CD4-positive, alpha-beta T cell treated with Interferon gamma for 1 hour (primary cell): ENCODE measurements at regions not wholly inside any gene's neighbourhood (a gene's known extent, or its start where the extent isn't known, plus 50 kb on each side); places are given as distances from the start of the nearest gene placed in this dataset.

Experiments
- DNase-seq: peaks from one replicate; pipeline ENCODE4 v3.0.0-alpha.2; 2020

GRCh38 chr2:120555092-120555491 lies 180.6 kb upstream of the GLI2 start:
- no peak for DNase-seq

GRCh38 chr2:120556911-120557310 lies 178.8 kb upstream of the GLI2 start:
- DNase-seq: no peak

DNA sequence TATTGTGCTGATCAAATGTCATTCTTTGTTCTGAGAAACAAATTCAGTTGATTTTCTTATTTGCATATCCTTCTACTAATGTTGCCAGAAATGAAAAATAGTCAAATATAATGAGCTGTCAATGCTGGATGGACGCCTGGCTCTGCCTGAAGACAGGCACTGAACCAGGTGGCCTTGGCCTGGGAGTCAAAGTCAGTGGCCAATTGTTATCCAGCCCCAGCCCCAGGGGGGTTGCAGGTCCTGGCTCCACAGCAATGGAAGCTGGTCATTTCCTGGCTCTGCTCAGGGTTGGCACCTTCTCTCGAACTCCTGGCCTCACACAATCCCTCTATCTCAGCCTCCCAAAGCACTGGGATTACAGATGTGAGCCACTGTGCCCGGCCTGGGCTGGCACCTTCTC lies 176.8 kb upstream of the GLI2 start:
- no peak for DNase-seq

- DNase-seq: no peak
Observed at GRCh38 chr2:120559401-120559800, 176.3 kb upstream of the GLI2 start.

- no peak for DNase-seq
Observed at GRCh38 chr2:120560330-120560729, 175.3 kb upstream of the GLI2 start.

DNA sequence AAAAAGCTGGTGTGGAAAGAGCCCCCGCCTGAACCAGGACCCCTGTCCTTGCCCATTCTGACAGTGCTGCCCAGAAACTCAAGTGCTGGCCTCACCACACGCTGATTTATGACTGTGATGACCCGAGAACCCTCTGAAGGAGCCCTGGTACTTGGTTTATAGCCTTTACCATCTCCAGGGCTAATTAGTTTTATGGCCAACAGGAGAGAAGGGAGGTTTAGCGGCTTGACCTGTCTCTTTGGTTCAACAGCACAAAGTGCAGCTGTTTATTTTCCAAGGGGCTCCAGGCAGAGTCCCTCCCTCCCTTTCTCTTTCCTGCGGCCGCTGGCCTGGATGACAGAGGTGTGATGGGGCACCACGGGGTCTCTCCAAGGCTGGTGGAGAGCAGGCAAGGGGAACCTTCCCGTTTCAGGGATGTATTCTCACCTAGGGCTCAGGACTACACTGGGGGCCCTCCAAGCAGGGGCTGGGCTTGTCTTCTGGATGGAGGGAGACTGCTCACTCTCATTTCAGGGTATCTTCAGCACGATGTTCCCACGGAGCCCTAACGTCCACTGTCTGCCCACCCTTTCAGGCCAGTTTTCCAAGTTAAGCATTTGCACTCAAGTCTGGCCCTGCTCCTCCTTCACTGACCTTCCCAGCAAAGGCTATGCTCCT lies 174.2 kb upstream of the GLI2 start:
- no peak for DNase-seq

- no peak for DNase-seq
Observed at GRCh38 chr2:120562218-120563005, 173.3 kb upstream of the GLI2 start.

DNA sequence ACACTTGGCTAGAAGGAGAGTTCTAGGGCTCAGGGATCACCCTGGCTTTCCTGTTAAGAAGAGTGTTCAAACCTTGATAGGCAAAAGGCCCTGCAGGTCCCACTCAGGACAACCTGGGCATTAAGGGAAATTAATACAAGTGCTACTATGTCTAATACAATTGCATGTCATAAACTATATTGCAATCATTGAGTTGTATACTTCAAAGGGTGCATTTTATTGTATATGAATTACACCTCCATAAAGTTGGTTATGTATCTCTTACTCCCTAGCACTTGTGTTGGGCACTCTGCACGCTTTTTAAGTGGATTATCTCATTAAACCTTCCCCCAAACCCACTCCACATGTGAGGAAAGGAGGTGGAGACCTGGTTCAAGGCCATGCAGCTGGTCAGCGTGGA lies 172.1 kb upstream of the GLI2 start:
- no peak for DNase-seq

DNA sequence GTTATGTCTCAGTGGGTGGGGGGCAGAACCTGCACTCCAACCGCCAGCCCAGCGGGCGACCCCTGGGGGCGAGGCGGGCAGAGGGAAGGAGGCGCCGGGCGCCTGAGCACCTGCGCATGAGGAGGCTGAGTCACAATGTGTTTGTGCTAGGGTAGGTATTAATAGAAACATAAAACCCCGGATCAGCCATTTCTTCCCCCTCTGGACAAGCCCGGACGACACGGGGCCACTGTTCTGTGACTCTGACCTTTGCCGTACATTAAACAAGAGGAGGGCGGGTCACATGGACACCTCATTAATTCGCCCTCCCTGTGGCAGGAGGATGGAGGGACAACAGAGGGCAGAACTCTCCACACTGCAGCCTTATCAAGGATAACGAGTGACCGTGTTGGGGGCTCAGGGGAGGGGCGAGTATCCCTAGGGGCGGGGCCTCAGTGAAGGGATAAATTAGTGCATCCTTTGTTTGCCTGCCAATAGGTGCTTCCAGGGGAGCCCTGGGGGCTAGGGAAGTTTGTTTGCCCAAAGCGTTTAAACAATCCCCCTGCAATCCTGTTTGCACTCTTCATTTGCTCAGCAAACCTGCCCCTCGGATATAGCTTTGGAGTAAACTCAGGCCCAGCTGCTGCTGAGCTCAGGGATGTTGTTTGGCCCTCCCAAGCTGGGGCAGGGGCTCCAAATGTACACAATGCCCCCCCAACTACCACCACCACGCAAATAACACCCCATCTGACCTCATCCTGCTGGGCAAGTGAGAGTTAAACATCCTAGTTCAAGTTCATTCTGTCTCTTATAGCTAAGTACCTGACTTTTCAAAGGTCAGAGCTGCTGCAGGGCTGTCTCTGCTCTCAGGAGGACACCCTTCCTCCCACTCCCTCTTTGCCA lies 171.2 kb upstream of the GLI2 start:
- no peak for DNase-seq

DNA sequence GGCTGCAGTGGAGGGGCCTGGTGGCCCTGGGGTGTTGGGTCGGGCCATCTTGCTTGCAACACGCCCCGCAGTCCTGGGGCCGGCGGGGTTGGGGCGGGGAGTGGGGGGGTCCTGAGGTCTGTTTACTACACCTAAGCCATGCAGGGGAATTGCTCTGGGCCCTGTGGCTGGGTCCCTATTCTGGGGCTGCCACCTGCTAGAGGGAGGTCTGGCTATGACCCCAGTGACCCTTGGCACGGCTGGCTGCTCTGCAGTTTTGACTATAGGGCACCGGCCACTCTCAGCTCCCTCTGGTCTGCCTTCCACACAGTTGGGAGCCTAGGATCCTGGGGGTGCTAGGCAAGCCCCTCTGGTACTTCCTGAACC lies 170.6 kb upstream of the GLI2 start:
- no peak for DNase-seq

GRCh38 chr2:120565929-120566328 lies 169.7 kb upstream of the GLI2 start:
- DNase-seq: no peak

DNA sequence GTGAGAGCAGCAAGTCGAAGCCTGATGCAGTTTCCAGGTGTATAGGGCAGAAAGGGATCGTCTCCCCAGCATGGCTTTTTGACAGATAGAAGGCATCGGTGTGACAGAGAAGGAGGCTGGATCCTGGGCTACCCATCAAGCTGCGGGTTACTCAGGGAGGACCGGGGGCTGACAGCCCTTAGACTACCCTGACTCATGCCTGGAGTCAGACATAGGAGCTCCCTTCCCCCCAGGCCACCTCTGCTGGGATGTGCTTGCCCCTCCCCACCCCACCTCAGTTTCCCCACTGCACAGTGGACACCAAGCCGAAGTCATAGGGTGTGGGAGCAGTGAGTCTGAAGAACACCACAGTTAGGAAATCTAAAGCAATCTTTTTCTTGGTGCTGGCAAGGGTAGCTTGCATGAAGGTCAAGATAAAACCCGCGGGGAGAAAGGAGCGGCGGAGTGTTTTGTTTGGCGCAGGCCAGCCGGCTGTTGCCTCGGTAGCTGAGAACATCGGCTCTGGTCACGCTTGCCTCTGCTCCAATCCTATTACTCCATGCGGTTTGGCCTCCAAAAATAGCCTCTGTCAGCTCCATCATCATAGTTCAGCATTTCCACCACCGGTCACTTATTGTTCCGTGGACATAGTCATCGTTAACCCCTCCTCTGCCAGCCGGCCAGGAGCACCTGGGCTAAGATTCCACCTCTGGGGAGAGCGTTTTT lies 169.2 kb upstream of the GLI2 start:
- no peak for DNase-seq

DNA sequence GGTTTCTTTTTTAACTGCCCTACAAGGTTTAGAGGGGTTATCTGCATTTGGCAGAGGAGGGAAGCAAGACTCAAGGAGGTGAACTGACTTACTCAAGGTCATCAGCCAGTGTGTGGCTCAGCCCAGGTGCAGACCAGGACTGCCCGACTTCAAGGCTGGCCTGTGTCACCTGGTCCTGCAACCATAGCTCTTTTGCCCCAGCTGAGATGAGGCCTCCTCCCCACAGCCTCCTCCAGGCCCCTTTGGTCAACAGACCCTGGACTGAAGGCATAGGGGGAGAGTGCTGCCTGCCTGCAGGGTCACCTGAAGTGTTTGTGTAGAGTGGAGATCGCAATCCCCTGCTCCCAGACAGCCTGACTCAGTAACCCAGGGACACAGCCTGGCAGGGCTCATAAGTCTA lies 168.5 kb upstream of the GLI2 start:
- no peak for DNase-seq

- no peak for DNase-seq
Observed at GRCh38 chr2:120568089-120568974, 167.3 kb upstream of the GLI2 start.

DNA sequence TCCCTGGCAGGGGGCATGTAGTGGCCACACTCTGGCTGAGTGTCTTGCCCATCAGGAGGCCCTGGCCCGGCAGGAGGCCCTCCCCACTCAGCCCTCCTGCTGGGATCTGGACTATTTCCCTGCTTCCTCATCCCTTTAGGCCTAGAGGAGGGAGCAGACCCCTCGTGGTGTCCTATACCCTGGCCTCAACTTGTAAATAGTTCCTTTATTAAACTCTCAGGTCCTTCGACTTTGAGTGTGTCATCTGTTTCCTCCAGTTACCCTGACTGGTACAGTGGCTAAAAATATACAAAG lies 166.7 kb upstream of the GLI2 start:
- no peak for DNase-seq

DNA sequence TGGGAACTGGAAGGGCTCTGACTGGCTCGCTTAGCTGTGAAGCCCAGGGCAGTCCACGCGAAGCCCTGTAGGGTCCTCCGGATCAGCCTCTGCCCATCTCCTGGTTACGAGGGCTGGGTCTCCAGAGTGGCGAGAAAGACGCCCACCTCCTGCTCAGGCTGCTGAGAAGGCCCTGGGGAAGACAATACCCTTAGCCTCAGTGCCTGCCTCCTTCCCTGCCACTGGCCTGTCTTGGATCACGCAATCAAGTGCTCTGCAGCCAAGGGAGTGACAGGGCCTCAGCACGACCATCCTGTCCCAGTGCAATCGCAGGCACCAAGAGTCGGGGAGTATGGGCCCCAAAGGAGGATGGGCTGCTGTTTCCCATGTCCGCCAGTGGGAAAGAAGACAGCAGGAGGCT lies 165.7 kb upstream of the GLI2 start:
- no peak for DNase-seq

DNA sequence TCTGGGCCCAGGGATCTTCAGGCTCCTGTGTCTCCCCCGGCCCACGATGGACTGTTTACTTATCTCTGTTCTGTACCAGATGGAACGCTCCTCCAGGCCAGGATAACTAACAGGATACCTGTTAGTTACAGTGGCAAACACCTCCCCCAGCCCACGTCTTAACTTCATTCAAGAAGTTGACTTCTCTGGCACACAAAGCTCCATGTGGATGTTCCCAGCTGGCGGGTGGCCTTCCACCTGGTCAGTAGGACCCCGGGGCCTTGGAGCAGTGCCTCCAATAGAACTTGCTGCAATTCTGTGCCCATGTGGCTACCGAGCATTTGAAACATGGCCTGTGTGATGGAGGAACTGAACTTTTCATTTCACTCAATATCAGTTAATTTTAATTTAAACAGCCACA lies 165.1 kb upstream of the GLI2 start:
- no peak for DNase-seq

GRCh38 chr2:120571015-120571728 lies 164.5 kb upstream of the GLI2 start:
- DNase-seq: no peak

DNA sequence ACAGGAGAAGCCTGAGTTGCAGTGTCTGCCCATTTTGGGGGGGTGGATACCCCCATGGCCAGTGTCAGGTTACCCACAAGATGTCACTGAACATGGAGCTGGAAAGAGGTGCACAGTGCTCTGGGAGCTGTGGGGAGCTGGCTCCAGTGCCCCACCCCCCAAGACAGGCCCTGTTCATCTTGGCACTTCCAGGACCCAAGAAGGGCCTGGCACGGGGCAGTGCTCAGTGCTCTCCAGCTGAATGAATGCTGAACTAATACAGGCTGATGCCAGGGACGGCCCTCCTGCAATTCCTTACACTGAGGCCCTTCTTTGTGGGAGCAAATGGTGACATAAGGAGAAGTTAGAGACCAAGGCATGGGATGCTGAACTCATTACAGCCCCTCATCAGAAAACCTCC lies 163.4 kb upstream of the GLI2 start:
- DNase-seq: no peak

DNA sequence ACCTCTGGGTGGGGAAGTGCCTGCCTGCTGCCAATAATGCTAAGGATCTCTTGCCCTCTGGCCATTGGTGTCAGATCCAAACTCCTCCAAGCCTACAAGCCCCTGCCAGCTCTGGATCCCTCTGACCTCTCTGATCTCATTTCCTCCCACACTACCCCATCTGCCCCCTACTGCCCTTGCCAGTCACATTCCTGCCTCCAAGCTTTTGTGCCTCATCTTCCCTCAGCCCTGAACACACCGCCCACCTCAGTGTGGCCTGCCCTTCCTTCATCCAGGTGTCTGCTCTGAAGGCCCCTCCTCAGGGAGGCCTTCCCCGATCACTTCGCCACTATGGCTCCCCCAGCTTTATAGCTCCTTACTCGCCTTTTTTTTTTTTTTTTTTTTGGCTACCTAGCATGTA lies 161.0 kb upstream of the GLI2 start:
- no peak for DNase-seq

- DNase-seq: no peak
Observed at GRCh38 chr2:120575966-120576365, 159.7 kb upstream of the GLI2 start.
